ENCODE measurements at regions not wholly inside any gene's neighbourhood (a gene's known extent, or its start where the extent isn't known, plus 50 kb on each side); places are given as distances from the start of the nearest gene placed in this dataset.

DNA sequence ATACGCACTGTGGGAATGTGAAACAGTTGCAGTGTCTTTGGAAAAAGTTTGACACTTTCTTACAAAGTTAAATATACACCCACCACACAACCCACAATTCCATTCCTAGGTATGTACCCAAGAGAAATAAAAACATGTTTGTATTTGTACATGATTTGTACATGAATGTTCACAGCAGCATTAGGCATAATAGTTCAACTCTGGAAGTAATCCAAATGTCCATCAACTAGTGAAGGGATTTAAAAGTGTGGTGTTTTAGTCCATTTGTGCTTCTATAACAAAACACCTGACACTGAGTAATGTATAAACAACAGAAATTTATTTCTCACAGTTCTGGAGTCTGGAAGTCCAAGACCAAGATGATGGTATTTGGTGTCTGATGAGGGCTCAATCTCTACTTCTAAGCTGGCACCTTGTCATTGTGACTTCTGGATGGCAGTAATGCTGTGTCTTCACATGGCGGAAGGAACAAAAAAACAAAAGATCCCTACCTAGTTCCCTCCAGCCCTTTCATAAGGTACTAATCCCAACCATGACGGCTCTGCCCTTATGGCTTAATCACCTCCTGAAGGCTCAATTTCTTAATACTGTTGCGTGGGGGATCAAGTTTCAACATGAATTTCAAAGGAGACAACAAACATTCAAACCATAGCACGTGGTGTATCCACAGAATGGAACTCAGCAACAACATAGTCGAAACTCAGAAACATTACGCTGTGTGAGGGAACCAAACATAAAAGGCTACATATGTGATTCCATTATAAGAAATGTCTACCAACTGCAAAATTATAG, 120.5 kb downstream of the AQP9 start:
- no peak for TF ChIP-seq CTCF (IDR thresholded peaks at IDR 0.05)
- Mint-ChIP-seq H3K27me3 (ENCODE audit: low read depth in 2 of 2) (peaks cover 10 to 34% of the 10 kb centered on the region in 2 donors), H3K27ac (no peak overlapping the region), H3K4me1 (no peaks in the 10 kb centered on the region), H3K4me3 (no peak overlapping the region), H3K9me3 (no peaks in the 10 kb centered on the region), H3K36me3 (no peaks in the 10 kb centered on the region)
- no peaks in the 10 kb centered on the region for H3K4me1 ChIP-seq (ENCODE audit: control insufficient read depth, insufficient read depth, low read length)
- ATAC-seq (no peak), DNase-seq (no peak)
- intact Hi-C loops (cut with micrococcal nuclease), result no loop called here
- H3K4me3 ChIP-seq (ENCODE audit: low read length), result no peak overlapping the region
- no peaks in the 10 kb centered on the region for H3K9me3 ChIP-seq (ENCODE audit: control insufficient read depth, insufficient read depth, low read length)
- WGBS (ENCODE audit: insufficient coverage), result 89% methylated on average over 3 of the region's 7 CpGs
- no peaks in the 10 kb centered on the region for H3K36me3 ChIP-seq (ENCODE audit: control insufficient read depth, insufficient read depth, low read length)
- no peak overlapping the region for H3K27ac ChIP-seq (ENCODE audit: low read length)
- peaks cover 2% of the 10 kb centered on the region for H3K27me3 ChIP-seq (ENCODE audit: control insufficient read depth, insufficient read depth, low read length)

GRCh38 chr15:58260205-58260724, 122.1 kb downstream of the AQP9 start:
- no peaks in the 10 kb centered on the region for H3K9me3 ChIP-seq (ENCODE audit: control insufficient read depth, insufficient read depth, low read length)
- no peak overlapping the region for H3K4me3 ChIP-seq (ENCODE audit: low read length)
- no peaks in the 10 kb centered on the region for H3K36me3 ChIP-seq (ENCODE audit: control insufficient read depth, insufficient read depth, low read length)
- H3K27me3 ChIP-seq (ENCODE audit: control insufficient read depth, insufficient read depth, low read length), result peaks cover 2% of the 10 kb centered on the region
- Mint-ChIP-seq H3K27ac (no peak overlapping the region), H3K36me3 (no peaks in the 10 kb centered on the region), H3K4me3 (no peak overlapping the region), H3K4me1 (no peaks in the 10 kb centered on the region), H3K9me3 (no peaks in the 10 kb centered on the region), H3K27me3 (ENCODE audit: low read depth in 2 of 2) (peaks cover 6 to 23% of the 10 kb centered on the region in 2 donors)
- intact Hi-C loops (cut with micrococcal nuclease), result no loop called here
- no peak for TF ChIP-seq CTCF (IDR thresholded peaks at IDR 0.05)
- WGBS (ENCODE audit: insufficient coverage), result 92% methylated on average over 6 of the region's 6 CpGs
- DNase-seq (no peak), ATAC-seq (no peak)
- no peaks in the 10 kb centered on the region for H3K4me1 ChIP-seq (ENCODE audit: control insufficient read depth, insufficient read depth, low read length)
- H3K27ac ChIP-seq (ENCODE audit: low read length), result no peak overlapping the region

- H3K4me3 Mint-ChIP-seq, result no peak overlapping the region
- Histone ChIP-seq H3K27ac (ENCODE audit: low read length) (no peak overlapping the region), H3K4me3 (ENCODE audit: low read length) (no peak overlapping the region), H3K9me3 (ENCODE audit: control insufficient read depth, insufficient read depth, low read length) (no peaks in the 10 kb centered on the region), H3K27me3 (ENCODE audit: control insufficient read depth, insufficient read depth, low read length) (peaks cover 2% of the 10 kb centered on the region), H3K4me1 (ENCODE audit: control insufficient read depth, insufficient read depth, low read length) (no peaks in the 10 kb centered on the region), H3K36me3 (ENCODE audit: control insufficient read depth, insufficient read depth, low read length) (no peaks in the 10 kb centered on the region)
- DNase-seq, result no peak
- peaks cover 2 to 19% of the 10 kb centered on the region in 2 donors for H3K27me3 Mint-ChIP-seq (ENCODE audit: low read depth in 2 of 2)
- ATAC-seq, result no peak
- TF ChIP-seq CTCF (IDR thresholded peaks at IDR 0.05), result no peak
- H3K4me1 Mint-ChIP-seq, result no peaks in the 10 kb centered on the region
- H3K36me3 Mint-ChIP-seq, result no peaks in the 10 kb centered on the region
- no peak overlapping the region for H3K27ac Mint-ChIP-seq
- intact Hi-C loops (cut with micrococcal nuclease), result no loop called here
- 96% methylated on average over 2 of the region's 2 CpGs for WGBS (ENCODE audit: insufficient coverage)
- H3K9me3 Mint-ChIP-seq, result no peaks in the 10 kb centered on the region
Observed at GRCh38 chr15:58260725-58261267, 122.6 kb downstream of the AQP9 start.

Measured in natural killer cell (primary cell).